ENCODE measurements at regions not wholly inside any gene's neighbourhood (a gene's known extent, or its start where the extent isn't known, plus 50 kb on each side); places are given as distances from the start of the nearest gene placed in this dataset.
A peak's percentile ranks its signal among the peaks of the same experiment; 100 is the strongest.

DNA sequence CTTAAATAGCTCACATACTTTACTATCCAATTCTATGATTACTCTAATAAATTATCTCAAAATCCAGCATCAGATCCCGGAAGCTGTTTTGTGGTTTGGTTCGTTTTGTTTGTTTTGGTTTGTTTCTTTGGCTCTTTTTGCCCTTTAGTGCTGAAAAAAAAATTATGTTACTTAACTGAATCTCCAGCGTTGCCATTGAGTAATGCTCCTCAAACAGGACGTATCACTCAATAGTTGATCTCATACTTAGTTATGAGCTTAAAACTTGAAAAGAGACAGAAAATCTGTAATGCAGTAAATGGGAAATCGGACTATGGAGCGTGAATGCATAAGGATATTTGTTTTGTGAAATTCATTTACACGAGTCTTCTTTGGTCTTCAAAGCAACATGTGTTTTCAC, 533.8 kb upstream of the TMPRSS15 start:
- no peak for DNase-seq (ENCODE audit: low read depth in 2 of 3, low spot score in 2 of 3)

DNA sequence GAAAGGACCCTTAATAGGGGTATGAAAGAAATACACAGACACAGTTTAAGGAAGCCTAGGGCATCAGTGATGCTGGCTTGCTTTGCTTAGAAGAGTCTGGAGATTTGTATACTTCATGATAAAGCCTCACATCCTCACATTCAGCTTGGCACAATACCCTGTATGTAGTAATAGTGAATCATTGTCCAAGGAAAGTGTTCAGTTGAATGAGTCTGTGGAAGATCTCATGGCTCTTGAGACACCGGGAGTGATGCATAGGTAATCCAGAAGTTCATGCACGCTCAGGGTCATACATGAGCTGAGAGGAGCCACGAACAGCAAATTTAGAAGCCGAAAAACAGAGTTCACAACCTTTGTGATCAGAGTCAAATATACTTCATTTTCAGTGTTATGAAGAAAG, 537.2 kb upstream of the TMPRSS15 start:
- DNase-seq (ENCODE audit: low read depth in 2 of 3, low spot score in 2 of 3), result no peak

GRCh38 chr21:18950045-18950740, 546.6 kb upstream of the TMPRSS15 start:
- DNase-seq (ENCODE audit: low read depth in 2 of 3, low spot score in 2 of 3), result no peak

DNA sequence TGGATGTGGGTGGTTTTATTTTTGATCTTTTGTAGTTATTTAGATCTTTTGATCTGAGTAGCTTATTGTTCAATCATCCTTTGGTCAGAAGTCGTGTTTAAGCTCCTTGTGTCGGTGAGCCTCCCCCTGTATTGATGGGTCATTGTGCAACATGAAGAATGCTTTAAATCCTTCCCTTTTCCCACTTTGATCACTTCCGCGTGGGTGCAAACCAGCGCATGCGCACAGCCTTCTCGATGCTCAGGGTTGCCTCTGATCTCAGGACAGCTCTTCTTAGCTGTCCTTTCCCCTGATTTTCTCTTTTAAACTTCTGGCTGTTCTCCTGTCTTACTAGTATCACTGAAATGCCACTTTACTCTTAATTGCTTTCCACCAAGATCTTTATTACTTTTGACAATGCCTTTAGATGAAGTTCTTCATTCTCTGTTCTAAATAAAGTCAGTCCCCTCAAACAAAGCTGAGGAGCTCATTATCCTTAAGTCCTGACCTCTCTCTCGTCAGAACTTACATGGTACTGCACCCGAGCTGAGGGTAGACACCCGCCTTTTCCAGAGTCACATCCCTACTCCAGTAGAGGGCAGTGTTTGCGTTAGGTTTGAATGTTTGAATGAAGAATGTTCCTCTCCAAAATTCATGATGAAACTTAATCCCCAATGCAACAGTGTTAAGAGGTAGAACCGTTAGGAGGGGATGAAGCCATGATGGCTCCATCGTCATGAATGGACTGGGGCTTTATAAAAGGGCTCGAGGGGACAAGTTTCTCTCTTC, 547.9 kb upstream of the TMPRSS15 start:
- DNase-seq (ENCODE audit: low read depth in 2 of 3, low spot score in 2 of 3), result peak in 2 of 3 donors; percentile 26 to 76

- no peak for DNase-seq (ENCODE audit: low read depth in 2 of 3, low spot score in 2 of 3)
Measured at GRCh38 chr21:18954441-18954844, 550.9 kb upstream of the TMPRSS15 start.

GRCh38 chr21:18959817-18960216, 556.2 kb upstream of the TMPRSS15 start:
- no peak for DNase-seq (ENCODE audit: low read depth in 2 of 3, low spot score in 2 of 3)

- DNase-seq (ENCODE audit: low read depth in 2 of 3, low spot score in 2 of 3), result no peak
Measured at GRCh38 chr21:18960306-18960705, 556.7 kb upstream of the TMPRSS15 start.

DNA sequence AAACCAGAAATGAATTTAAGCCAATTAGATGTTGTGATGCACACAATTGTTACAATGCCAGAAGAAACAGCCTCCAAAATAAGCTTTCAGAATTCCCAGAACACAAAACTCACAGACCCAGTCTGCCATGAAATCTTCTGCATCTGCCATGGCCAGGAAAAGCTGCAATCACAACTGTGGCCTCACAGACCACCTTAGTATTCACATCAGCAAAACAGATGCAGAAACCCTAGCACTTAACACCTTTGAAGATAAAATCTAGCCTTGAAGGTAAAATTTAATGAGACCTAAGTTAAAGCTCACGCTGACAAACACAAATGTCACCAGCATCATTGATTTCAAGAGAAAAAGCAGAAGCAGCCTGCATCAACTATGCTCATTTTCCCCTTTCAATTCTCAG, 566.8 kb upstream of the TMPRSS15 start:
- no peak for DNase-seq (ENCODE audit: low read depth in 2 of 3, low spot score in 2 of 3)

- no peak for DNase-seq (ENCODE audit: low read depth in 2 of 3, low spot score in 2 of 3)
Measured at GRCh38 chr21:18970941-18971340, 567.4 kb upstream of the TMPRSS15 start.

- no peak for DNase-seq (ENCODE audit: low read depth in 2 of 3, low spot score in 2 of 3)
Measured at GRCh38 chr21:18985584-18985983, 582.0 kb upstream of the TMPRSS15 start.

DNA sequence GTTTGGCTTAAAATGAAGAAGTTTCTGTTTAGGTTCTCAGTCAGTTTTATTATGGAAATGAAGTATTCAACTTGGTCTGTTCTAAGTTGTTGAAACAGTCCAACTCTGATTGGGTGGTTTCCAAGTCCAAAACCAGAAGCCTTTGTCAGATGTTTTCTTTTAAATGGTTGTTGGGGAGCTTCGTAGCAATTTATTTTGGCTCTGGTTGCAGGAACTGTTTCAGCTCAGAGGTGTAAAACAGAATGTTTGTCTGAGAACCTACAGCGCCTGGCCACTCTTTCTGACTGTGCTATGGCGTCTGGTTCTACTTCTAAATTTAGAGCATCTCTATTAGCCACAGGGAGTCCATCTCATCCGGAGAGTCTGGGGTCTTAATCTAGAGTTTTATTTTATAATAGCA, 582.6 kb upstream of the TMPRSS15 start:
- DNase-seq (ENCODE audit: low read depth in 2 of 3, low spot score in 2 of 3), result no peak

DNA sequence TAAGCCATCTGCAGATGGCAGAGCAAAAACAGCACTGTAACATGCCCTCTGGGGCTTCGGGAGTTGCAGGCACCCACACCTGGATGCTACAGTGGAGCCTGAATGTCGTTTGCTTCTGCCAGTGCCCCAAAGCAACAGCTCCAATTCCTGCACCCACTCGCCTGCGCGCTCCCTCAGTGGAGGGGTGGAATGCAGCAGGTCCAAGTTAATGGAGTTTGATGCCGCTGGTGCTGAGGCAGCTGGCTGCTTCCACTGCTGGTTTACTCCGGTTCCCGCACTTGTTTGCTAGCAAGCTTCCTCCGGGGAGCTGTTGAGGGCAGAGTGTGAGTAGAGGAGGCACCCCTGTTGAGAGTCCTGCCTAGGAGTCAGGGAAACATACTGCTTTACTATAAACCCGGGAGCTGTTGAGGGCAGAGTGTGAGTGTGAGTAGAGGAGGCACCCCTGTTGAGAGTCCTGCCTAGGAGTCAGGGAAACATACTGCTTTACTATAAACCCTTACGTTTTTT, 584.0 kb upstream of the TMPRSS15 start:
- no peak for DNase-seq (ENCODE audit: low read depth in 2 of 3, low spot score in 2 of 3)

- DNase-seq (ENCODE audit: low read depth in 2 of 3, low spot score in 2 of 3), result no peak
Measured at GRCh38 chr21:18989953-18990495, 586.4 kb upstream of the TMPRSS15 start.

GRCh38 chr21:18991846-18992245, 588.3 kb upstream of the TMPRSS15 start:
- no peak for DNase-seq (ENCODE audit: low read depth in 2 of 3, low spot score in 2 of 3)

DNA sequence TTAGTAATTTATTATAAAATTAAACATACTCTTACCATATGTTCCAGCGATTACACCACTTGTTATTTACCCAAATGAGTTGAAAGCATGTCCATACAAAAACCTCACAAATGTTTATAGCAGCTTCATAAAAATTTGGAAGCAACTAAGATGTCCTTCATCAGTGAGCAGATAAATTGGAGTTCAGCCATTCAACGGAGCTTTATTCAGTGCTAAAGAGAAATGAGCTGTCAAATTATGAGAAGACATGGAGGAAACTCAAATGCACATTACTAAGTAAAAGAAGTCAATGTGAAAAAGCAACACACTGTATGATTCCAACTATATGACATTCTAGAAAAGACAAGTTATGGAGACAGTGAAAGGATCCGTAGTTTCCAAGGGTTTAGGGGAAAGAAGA, 606.7 kb upstream of the TMPRSS15 start:
- no peak for DNase-seq (ENCODE audit: low read depth in 2 of 3, low spot score in 2 of 3)

- no peak for DNase-seq (ENCODE audit: low read depth in 2 of 3, low spot score in 2 of 3)
Measured at GRCh38 chr21:19010996-19011395, 607.4 kb upstream of the TMPRSS15 start.

DNA sequence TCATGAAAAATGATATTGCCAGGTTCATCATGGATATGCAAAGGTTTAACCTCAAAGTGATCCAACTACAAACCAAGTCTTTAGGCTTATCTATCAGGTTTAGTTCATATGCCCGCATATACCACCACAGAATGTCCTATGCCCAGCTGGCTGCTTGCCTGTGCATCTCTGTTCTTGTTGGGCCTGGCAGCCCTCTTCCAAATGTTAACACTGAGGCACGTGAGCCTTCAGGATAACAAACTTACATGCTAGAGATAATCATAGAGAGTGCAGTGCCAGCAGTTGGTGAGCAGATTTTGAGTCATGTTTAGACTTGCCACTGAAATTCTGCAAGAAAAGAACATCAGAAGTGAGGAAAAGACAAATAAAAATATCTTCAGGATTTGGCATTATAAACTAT, 607.9 kb upstream of the TMPRSS15 start:
- DNase-seq (ENCODE audit: low read depth in 2 of 3, low spot score in 2 of 3), result no peak

- no peak for DNase-seq (ENCODE audit: low read depth in 2 of 3, low spot score in 2 of 3)
Measured at GRCh38 chr21:19013916-19014315, 610.3 kb upstream of the TMPRSS15 start.

GRCh38 chr21:19018529-19018928, 614.9 kb upstream of the TMPRSS15 start:
- DNase-seq (ENCODE audit: low read depth in 2 of 3, low spot score in 2 of 3), result no peak

DNA sequence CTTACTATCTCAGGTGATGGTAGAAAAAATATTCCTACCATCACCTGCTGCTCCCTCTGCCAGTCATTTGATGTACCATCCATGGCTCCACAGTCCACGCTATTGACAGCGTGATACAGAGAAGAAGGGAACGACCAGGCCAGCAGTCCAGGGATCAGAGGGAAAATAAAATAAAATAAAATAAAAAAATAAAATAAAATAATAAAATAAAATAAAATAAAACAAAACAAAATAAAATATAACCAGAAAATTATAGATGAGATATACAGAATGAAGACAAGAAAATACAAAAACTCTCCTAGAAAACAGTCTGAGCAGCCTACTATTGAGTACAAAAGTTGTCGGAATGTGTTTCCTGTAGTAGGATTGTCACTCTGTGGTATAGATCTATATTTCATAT, 619.4 kb upstream of the TMPRSS15 start:
- DNase-seq (ENCODE audit: low read depth in 2 of 3, low spot score in 2 of 3), result no peak

DNA sequence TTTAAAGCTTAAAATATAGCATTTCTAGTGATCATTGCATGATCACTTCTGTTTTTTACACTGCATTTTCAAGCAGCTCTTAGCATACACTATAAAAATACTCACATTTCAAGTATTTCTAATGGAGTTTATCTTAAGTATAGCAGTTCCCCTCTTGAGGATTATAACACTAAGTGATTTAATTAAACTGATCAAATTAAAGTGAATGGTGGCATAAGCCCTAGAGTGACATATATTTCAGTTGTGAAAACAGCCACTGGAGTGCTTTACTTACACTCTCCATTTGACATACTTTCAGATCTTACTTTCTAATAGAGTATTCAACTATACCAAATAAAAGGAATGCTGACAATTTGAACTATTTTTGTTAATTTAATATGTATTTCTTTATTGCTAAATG, 623.3 kb upstream of the TMPRSS15 start:
- no peak for DNase-seq (ENCODE audit: low read depth in 2 of 3, low spot score in 2 of 3)

DNA sequence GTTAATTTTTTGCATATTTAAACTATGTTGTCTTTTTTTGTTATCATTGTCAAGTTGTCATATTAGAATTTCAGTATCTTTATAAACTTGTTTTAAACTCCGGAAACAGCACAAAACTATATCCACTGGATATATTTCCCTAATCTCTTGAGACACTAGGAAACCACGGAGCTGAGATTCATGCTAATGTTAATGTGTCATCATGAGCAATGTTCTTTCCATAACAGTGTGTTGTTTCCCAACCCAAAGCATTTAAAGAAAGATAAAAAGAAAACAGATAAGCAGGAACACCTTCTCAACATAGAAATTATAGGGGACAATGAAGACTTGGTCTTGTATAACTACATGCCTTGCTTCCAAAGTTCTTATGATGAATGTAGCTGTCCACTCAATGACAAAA, 626.2 kb upstream of the TMPRSS15 start:
- DNase-seq (ENCODE audit: low read depth in 2 of 3, low spot score in 2 of 3), result no peak
